T-helper 17 cell (primary cell): ENCODE measurements at regions not wholly inside any gene's neighbourhood (a gene's known extent, or its start where the extent isn't known, plus 50 kb on each side); places are given as distances from the start of the nearest gene placed in this dataset.
A peak's percentile ranks its signal among the peaks of the same experiment; 100 is the strongest.

ENCODE experiments used
- ATAC-seq: fragments of 150-1000 bp; cut with Tn5 transposase; 2 replicates; pipeline ENCODE4 v1.10.0; 2021; ENCODE audit warnings: mild to moderate bottlenecking, moderate library complexity
- DNase-seq, 3 donors: peaks; one replicate each; pipeline versions ENCODE4 v3.0.0 to v3.0.0-alpha.2; 2020 to 2021
- H3K9me3 ChIP-seq: one replicate; pipeline ENCODE4 v1.7.0; 2013; ENCODE audit warnings: low read length, mild to moderate bottlenecking; ENCODE audit not compliant: control insufficient read depth, poor library complexity, severe bottlenecking
- H3K27ac Mint-ChIP-seq: one replicate; pipeline ENCODE4 v1.8.0; 2022; ENCODE audit warnings: mild to moderate bottlenecking, moderate library complexity, mixed read lengths
- H3K27me3 Mint-ChIP-seq: one replicate; pipeline ENCODE4 v1.8.0; 2022; ENCODE audit warnings: mixed read lengths
- H3K36me3 Mint-ChIP-seq: one replicate; pipeline ENCODE4 v1.8.0; 2022; ENCODE audit warnings: low read depth, mixed read lengths
- H3K4me1 Mint-ChIP-seq: one replicate; pipeline ENCODE4 v1.8.0; 2022; ENCODE audit warnings: mild to moderate bottlenecking, mixed read lengths
- H3K4me3 Mint-ChIP-seq: one replicate; pipeline ENCODE4 v1.8.0; 2022; ENCODE audit warnings: mild to moderate bottlenecking, moderate library complexity, mixed read lengths

DNA sequence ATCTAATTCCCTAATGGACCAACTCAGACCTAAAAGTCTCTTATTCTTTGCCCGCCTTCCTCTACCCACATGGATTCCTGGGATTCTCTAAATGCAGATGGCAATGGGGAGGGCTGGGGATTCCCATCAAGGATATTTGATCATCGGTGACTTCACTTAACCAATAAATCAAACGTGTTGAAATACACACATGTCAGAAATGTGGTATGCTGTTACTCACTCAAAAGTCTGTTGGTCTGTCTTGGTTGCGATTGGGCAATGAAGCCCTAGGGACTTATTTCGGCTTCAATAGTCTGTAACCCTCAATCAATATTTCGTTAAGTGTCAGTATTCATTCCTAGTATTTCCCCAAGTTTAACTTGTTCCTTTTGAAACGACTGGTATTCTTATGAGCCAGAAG lies 117.2 kb upstream of the DIO3 start:
- H3K4me1 Mint-ChIP-seq, result peaks cover 26% of the 10 kb centered on the region

DNA sequence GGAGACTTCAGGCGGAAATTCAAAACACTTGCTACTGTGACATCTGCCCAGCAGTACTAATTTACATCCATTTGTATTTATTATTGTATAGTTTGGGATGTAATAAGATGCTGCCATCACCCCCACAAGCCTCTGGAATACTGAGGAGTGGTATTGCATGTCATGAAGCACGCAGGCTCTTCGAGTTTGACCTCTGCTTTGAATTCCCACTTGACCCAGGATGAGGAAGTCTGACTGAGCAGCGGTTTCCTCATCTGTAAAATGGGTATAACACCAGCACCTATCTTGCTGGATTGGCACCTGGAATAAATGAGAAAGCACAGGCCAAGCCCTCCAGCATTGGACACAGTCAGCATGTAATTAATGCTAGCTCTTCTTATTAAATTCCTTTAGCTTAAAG lies 116.0 kb upstream of the DIO3 start:
- no peaks in the 10 kb centered on the region for H3K9me3 ChIP-seq
- Mint-ChIP-seq H3K27ac (peak overlapping the region; percentile 10), H3K27me3 (peaks cover 63% of the 10 kb centered on the region), H3K4me3 (no peak overlapping the region), H3K36me3 (no peaks in the 10 kb centered on the region), H3K4me1 (peaks cover 29% of the 10 kb centered on the region)
- DNase-seq (no peak), ATAC-seq (no peak)

More for the DNA sequence above, 117.2 kb upstream of the DIO3 start:
- Mint-ChIP-seq H3K4me3 (no peak overlapping the region), H3K36me3 (no peaks in the 10 kb centered on the region), H3K27ac (no peak overlapping the region), H3K27me3 (peaks cover 51% of the 10 kb centered on the region)
- DNase-seq, result no peak
- H3K9me3 ChIP-seq, result no peaks in the 10 kb centered on the region
- ATAC-seq, result no peak

DNA sequence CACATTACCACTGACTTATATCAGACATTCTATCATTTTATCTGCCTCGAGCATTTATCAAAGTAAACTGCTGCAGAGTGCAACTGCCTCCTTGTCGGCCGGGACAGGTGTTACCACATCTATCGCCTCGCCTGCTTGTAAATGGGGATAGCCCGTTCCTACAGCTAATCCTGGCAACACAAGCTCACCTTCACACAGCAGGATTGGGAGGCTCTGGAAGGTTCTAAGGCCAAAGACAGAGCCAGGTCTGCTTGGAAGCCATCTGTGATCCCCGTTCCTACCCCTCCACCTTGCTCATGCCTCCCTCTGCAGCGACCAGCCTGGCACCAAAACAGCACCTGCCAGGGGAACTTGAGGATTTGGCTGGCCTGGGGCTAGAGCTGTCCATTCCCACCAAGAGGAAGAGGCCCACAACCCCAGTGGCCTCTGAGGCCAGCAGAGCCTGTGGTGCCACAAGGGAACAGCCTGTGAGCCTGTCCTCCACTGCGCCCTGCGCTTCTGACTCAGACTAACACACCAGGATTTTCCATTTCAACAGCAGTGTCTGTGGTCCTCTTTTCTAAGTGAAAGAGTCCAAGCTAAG lies 114.8 kb upstream of the DIO3 start:
- DNase-seq (no peak), ATAC-seq (no peak)
- Mint-ChIP-seq H3K27ac (no peak overlapping the region), H3K36me3 (no peaks in the 10 kb centered on the region), H3K4me1 (peaks cover 27% of the 10 kb centered on the region), H3K4me3 (no peak overlapping the region), H3K27me3 (peaks cover 71% of the 10 kb centered on the region)
- no peaks in the 10 kb centered on the region for H3K9me3 ChIP-seq

DNA sequence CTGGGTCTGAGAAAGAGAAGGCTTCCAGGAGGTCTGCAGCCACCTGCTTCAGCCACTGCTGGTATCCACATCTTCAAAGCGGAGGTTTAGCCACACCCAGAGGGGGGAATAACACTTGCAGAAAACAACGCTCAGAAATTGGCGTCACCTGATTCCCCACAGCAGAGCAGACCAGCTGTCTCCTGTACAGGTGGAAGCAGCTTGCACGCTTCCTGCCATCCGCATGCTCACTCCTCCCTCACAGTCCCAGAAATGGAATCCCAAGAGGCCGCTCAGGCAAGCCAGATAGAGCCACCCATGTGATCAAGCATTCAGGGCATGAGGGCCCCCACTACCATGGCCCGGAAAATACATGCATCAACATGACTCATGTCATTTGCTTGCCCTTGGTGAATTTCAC lies 112.2 kb upstream of the DIO3 start:
- H3K36me3 Mint-ChIP-seq, result no peaks in the 10 kb centered on the region
- no peak overlapping the region for H3K27ac Mint-ChIP-seq
- H3K4me1 Mint-ChIP-seq, result peaks cover 8% of the 10 kb centered on the region
- no peak for ATAC-seq
- peaks cover 83% of the 10 kb centered on the region for H3K27me3 Mint-ChIP-seq
- H3K9me3 ChIP-seq, result peaks cover 2% of the 10 kb centered on the region
- DNase-seq, result no peak
- H3K4me3 Mint-ChIP-seq, result no peak overlapping the region

DNA sequence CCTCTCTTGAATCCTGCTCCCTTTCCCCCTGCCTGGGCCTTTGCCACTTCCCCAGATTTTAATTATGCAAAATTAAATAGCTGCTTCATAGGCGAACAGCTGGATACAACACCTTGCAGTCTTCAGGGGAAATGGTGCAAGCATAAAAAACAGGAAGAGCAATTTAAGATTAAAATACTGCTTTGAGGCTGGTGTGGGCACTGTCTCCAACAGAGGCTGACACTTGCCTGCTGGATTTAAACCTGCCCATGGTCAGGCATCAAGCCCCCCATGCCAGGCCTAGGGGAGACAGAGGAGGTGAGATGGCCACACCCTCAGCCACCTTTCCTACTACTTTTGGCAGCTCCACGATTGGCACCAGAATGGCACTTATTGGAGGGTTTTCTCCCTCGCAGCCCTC lies 110.1 kb upstream of the DIO3 start:
- peaks cover 5% of the 10 kb centered on the region for H3K36me3 Mint-ChIP-seq
- ATAC-seq (no peak), DNase-seq (no peak)
- peaks cover 2% of the 10 kb centered on the region for H3K9me3 ChIP-seq
- H3K4me1 Mint-ChIP-seq, result peaks cover 5% of the 10 kb centered on the region
- H3K27me3 Mint-ChIP-seq, result peaks cover 93% of the 10 kb centered on the region
- H3K27ac Mint-ChIP-seq, result no peak overlapping the region
- no peak overlapping the region for H3K4me3 Mint-ChIP-seq

DNA sequence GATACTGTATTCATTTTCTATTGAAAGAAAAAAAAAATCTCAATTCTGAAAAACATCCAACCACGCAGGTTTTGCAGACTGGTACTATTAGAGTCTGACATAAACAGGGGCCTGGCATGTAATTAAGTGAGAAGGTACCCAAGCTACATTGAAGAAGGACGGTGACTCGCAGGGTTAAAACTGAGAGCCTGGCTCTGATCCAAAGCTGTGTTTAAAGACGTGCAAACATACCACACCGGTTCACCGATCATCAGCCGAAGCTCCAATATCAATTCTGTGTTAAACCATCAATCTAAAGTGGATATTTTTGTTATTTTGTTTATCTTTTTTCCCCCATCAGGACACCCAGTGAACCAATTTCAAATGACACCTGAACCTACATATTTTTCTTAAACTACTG lies 108.1 kb upstream of the DIO3 start:
- ATAC-seq (no peak), DNase-seq (no peak)
- no peak overlapping the region for H3K4me3 Mint-ChIP-seq
- H3K27me3 Mint-ChIP-seq, result peaks cover 88% of the 10 kb centered on the region
- peaks cover 2% of the 10 kb centered on the region for H3K9me3 ChIP-seq
- H3K4me1 Mint-ChIP-seq, result peaks cover 5% of the 10 kb centered on the region
- H3K36me3 Mint-ChIP-seq, result peaks cover 9% of the 10 kb centered on the region
- no peak overlapping the region for H3K27ac Mint-ChIP-seq

DNA sequence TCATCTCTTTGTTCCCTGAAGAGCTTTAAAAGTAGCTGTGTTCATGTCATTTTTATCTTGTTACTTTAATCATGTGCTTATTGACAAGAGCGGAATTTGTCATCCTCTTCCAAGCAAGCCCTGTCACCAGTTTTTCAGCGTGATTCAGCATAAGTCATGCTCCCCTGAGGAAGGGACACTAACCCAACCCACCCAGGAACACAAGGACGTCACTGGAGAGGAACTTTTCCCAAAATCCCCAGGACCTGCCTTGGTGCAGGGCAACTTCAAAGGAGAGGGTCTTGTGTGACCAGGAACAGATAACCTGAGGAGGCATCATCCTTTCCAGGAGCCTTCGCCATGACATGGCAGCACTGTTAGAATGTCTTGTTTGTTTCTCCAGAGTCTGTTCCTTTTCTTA lies 107.1 kb upstream of the DIO3 start:
- H3K4me1 Mint-ChIP-seq, result peaks cover 5% of the 10 kb centered on the region
- H3K27ac Mint-ChIP-seq, result no peak overlapping the region
- DNase-seq (no peak), ATAC-seq (no peak)
- H3K4me3 Mint-ChIP-seq, result no peak overlapping the region
- H3K9me3 ChIP-seq, result peaks cover 2% of the 10 kb centered on the region
- peaks cover 9% of the 10 kb centered on the region for H3K36me3 Mint-ChIP-seq
- peaks cover 78% of the 10 kb centered on the region for H3K27me3 Mint-ChIP-seq

DNA sequence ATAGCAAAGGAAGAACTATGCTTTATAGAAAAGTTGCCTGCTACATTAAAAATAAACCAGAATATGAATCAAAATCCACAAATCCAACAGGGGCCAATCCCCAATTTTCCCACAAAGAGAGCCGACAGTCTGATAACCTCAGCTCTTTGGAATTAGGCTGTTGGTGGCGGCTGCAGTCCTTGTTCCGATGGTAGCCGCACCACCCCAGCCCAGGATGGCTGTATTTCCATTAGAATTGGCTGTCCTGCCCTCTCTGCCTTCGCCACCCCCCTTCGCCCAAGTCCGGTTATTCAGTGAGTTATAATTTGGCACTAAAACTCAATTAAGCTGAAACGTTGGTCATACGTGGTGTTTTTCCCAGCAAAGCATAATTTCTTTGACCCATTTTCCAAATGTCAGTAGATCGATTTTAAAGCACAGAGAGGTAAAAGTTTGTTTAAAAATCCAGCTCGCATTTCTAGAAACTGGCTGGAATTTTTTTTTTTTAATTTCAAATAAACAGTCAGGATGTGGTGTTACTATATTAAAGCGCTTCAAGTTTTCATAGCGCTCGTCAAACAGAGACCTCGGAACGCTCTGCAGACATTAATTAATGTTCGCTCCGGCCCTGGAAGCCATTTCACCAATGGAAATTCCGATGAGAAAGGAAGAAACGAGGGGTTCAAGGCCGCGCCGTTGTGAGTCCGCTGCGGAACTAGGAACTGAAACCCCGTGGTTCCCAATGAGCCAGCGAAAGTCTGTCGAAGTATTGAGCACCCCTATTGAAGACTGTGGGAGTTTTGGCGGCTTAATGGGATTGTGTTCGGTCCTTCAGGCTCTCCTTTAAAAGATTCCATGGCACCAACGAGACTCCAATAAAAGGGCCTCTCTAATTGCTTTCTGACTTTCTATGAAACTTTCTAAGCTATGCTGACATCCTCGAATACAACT lies 104.8 kb upstream of the DIO3 start:
- peak overlapping the region; percentile 19 for H3K4me3 Mint-ChIP-seq
- H3K36me3 Mint-ChIP-seq, result peaks cover 12% of the 10 kb centered on the region
- H3K27ac Mint-ChIP-seq, result no peak overlapping the region
- no peak for ATAC-seq
- H3K4me1 Mint-ChIP-seq, result peaks cover 6% of the 10 kb centered on the region
- no peak for DNase-seq
- H3K27me3 Mint-ChIP-seq, result peaks cover 70% of the 10 kb centered on the region
- H3K9me3 ChIP-seq, result peaks cover 2% of the 10 kb centered on the region

DNA sequence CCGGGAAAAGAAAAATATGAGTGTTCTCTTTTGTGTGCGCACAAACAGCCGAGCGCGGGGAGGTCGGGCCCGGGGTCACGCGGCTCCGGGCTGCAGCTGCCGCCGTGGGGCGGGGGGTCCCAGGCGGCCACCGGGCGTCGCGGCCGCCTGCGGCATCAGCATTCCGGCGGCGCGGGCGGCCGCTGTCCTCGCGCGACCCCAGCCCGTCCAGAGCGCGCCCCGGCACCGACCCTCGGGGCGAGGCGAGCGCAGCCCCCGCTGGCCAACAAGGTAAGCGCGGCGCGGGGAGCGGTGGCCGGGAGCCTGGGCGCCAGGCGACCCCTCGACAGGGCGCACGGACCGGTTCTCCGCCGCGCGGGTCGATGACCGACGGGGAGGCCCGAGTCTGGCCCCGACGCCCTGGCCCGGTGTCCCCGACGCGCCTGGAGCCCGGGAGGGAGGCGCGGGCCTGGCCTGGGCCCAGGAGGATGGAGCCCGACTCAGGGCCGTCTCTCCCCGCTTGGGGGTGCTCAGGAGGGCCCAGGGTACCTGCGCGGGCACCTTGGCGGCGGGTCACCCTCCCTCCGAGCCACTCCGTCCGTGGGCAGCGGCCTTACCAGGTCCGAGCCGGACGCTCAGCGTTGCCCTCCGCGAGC lies 103.9 kb upstream of the DIO3 start:
- peaks cover under 1% of the 10 kb centered on the region for H3K9me3 ChIP-seq
- Mint-ChIP-seq H3K4me3 (peak overlapping the region; percentile 19), H3K27me3 (peaks cover 67% of the 10 kb centered on the region), H3K27ac (no peak overlapping the region), H3K36me3 (peaks cover 12% of the 10 kb centered on the region), H3K4me1 (peaks cover 6% of the 10 kb centered on the region)
- DNase-seq (no peak), ATAC-seq (no peak)

DNA sequence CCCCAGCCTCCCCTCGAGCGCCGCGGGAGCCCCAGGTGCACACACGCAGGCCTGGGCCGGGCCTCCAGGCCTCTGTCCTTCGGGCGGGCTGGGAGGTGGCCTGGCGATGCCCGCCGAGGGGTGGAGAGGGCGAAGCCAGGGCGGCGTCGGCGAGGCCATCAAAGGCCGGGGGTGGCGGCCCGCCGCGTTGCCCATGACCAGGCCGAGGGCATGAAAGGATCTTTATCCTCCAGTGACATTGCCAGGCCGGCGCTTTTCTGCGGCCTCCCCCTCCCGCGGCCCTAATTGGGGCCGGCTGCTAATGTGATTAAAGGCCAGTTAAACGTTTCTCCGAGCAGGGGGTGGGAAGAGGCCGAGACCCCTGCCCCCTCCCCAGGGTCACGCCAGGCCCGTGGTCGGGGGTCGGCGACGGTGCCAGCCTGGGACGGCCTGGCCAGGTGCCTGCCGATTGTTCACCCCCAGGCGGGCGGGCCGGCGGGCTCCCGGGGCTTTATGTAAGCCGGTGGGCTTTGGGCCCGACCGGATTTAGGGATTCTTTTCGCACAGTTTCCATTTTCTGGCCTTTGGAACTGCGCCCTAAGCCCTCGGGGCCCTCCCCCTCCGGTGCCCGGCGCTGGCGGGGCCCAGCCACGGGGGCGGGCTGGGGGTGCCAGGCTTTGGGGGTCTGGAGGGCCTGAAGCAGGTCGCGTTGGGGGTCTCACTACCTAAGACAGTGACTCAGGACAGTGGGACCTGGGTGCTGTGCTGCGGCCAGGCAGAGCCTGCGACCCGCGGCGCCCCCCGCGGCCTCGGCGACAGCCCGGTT lies 103.2 kb upstream of the DIO3 start:
- DNase-seq (no peak), ATAC-seq (no peak)
- no peaks in the 10 kb centered on the region for H3K9me3 ChIP-seq
- Mint-ChIP-seq H3K36me3 (peaks cover 12% of the 10 kb centered on the region), H3K27ac (no peak overlapping the region), H3K27me3 (peaks cover 60% of the 10 kb centered on the region), H3K4me1 (peaks cover 6% of the 10 kb centered on the region), H3K4me3 (no peak overlapping the region)

DNA sequence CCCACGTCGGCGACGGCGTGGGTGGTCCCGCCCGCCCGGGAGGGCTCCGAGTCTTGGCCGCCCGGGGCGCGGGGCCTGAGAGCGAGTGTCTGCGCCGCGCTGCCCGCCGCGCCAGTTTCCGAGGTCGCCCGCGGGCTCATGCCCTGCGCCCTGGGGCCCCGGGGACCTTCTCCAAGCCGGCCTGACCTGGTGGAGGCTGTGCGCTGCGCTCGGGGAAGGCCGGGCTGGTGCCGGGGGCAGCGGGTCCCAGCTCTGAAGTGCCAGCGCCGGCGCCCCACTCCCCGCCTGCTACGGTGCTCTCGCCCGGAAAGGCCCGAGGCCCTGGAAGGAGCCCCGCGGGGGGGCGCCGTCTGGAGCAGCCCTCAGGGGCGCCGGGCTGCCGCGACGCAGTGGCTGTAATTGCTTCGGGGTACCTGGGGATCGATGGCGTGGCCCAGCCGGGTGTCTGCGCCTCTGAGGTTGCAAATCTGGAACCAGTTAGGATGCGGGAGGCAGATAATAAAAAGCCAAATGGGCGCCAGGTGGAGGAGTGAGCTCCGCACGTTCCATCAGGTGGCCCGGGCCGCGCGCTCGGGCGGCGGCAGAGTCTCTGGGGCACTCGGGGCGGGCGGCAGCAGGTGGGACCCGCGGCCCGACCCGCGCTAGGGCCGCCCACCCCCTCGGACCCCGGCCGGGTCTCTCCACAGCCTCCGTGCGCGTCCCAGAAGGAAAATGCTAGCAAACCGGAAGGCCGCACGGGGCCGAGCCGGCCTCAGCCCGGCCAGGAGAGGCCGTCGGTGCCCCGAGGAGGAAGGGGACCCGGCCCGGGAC lies 102.3 kb upstream of the DIO3 start:
- ATAC-seq, result no peak
- H3K9me3 ChIP-seq, result no peaks in the 10 kb centered on the region
- DNase-seq, result no peak
- H3K27ac Mint-ChIP-seq, result no peak overlapping the region
- peaks cover 12% of the 10 kb centered on the region for H3K36me3 Mint-ChIP-seq
- H3K4me1 Mint-ChIP-seq, result peaks cover 6% of the 10 kb centered on the region
- peaks cover 52% of the 10 kb centered on the region for H3K27me3 Mint-ChIP-seq
- no peak overlapping the region for H3K4me3 Mint-ChIP-seq

DNA sequence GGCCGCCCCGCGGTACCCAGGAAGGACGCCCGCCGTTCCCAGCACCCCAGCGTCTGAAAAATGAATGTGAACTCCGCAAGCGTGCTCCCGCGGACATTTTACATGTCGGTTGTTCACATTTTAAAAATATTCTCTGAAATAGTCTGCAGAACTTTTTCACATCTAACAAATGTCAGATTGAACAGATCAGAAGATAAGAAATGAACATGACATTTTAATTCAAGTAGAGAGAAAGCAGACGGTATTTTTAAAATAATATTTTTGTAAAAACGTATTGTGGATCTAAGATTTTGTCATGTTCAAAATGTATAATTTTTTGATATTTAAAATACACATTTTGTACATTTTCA lies 101.8 kb upstream of the DIO3 start:
- DNase-seq, result no peak
- peaks cover 6% of the 10 kb centered on the region for H3K4me1 Mint-ChIP-seq
- peaks cover 46% of the 10 kb centered on the region for H3K27me3 Mint-ChIP-seq
- no peak overlapping the region for H3K4me3 Mint-ChIP-seq
- no peaks in the 10 kb centered on the region for H3K9me3 ChIP-seq
- H3K27ac Mint-ChIP-seq, result no peak overlapping the region
- ATAC-seq, result no peak
- peaks cover 12% of the 10 kb centered on the region for H3K36me3 Mint-ChIP-seq
